ENCODE measurements at regions not wholly inside any gene's neighbourhood (a gene's known extent, or its start where the extent isn't known, plus 50 kb on each side); places are given as distances from the start of the nearest gene placed in this dataset.

- no peak overlapping the region for H3K27ac ChIP-seq
- no peak for TF ChIP-seq CTCF (IDR thresholded peaks at IDR 0.05)
- no peak for TF ChIP-seq POLR2A (IDR thresholded peaks at IDR 0.05)
- no peaks in the 10 kb centered on the region for H3K27me3 ChIP-seq
- no peak overlapping the region for H3K4me3 ChIP-seq
- H3K36me3 ChIP-seq (replicated peaks in 1 of 2): no peaks in the 10 kb centered on the region
- H3K4me1 ChIP-seq (replicated peaks in 1 of 2): no peaks in the 10 kb centered on the region
- 68 to 91% (median 82%) methylated on average over 1 of the region's 1 CpG for WGBS, 4 donors
- intact Hi-C loops (cut with DNase I): no loop called here
- no peak for DNase-seq
- H3K9me3 ChIP-seq (replicated peaks in 1 of 3): no peaks in the 10 kb centered on the region
Observed at GRCh38 chr5:175094461-175094860, 349.5 kb downstream of the DRD1 start.

- H3K9me3 ChIP-seq (replicated peaks in 1 of 3): no peaks in the 10 kb centered on the region
- intact Hi-C loops (cut with DNase I): no loop called here
- 79 to 85% (median 84%) methylated on average over 3 of the region's 3 CpGs for WGBS, 4 donors
- no peaks in the 10 kb centered on the region for H3K27me3 ChIP-seq
- H3K4me1 ChIP-seq (replicated peaks in 1 of 2): no peaks in the 10 kb centered on the region
- no peak for DNase-seq
- no peak for TF ChIP-seq POLR2A (IDR thresholded peaks at IDR 0.05)
- TF ChIP-seq CTCF (IDR thresholded peaks at IDR 0.05): no peak
- H3K27ac ChIP-seq: no peak overlapping the region
- no peak overlapping the region for H3K4me3 ChIP-seq
- no peaks in the 10 kb centered on the region for H3K36me3 ChIP-seq (replicated peaks in 1 of 2)
Observed at GRCh38 chr5:175092691-175093090, 351.3 kb downstream of the DRD1 start.

- no peaks in the 10 kb centered on the region for H3K4me1 ChIP-seq (replicated peaks in 1 of 2)
- intact Hi-C loops (cut with DNase I): no loop called here
- WGBS, 4 donors: 68 to 90% (median 81%) methylated on average over 6 of the region's 6 CpGs
- H3K27me3 ChIP-seq: no peaks in the 10 kb centered on the region
- TF ChIP-seq CTCF (IDR thresholded peaks at IDR 0.05) (no peak), POLR2A (IDR thresholded peaks at IDR 0.05) (no peak)
- H3K36me3 ChIP-seq (replicated peaks in 1 of 2): no peaks in the 10 kb centered on the region
- DNase-seq: no peak
- H3K4me3 ChIP-seq: no peak overlapping the region
- no peak overlapping the region for H3K27ac ChIP-seq
- no peaks in the 10 kb centered on the region for H3K9me3 ChIP-seq (replicated peaks in 1 of 3)
Observed at GRCh38 chr5:175088963-175089362, 355.0 kb downstream of the DRD1 start.

GRCh38 chr5:175082866-175083590 lies 358.6 kb downstream of the MSX2 start:
- TF ChIP-seq POLR2A (IDR thresholded peaks at IDR 0.05) (no peak), CTCF (IDR thresholded peaks at IDR 0.05) (no peak)
- H3K4me3 ChIP-seq: no peak overlapping the region
- WGBS, 4 donors: 76 to 82% (median 79%) methylated on average over 4 of the region's 4 CpGs
- H3K4me1 ChIP-seq (replicated peaks in 1 of 2): no peaks in the 10 kb centered on the region
- intact Hi-C loops (cut with DNase I): no loop called here
- H3K27ac ChIP-seq: no peak overlapping the region
- no peaks in the 10 kb centered on the region for H3K36me3 ChIP-seq (replicated peaks in 1 of 2)
- no peak for DNase-seq
- H3K27me3 ChIP-seq: no peaks in the 10 kb centered on the region
- no peaks in the 10 kb centered on the region for H3K9me3 ChIP-seq (replicated peaks in 1 of 3)
